Testis (tissue), 2 donors: ENCODE measurements at regions not wholly inside any gene's neighbourhood (a gene's known extent, or its start where the extent isn't known, plus 50 kb on each side); places are given as distances from the start of the nearest gene placed in this dataset.

ENCODE experiments used
- DNase-seq: peaks from one replicate; pipeline ENCODE4 v3.0.0-alpha.2; 2019
- H3K27ac ChIP-seq, 2 donors: fragments of 200-600 bp; sonication (generic); one replicate each; pipeline ENCODE4 v1.5.1; 2019
- H3K27me3 ChIP-seq: fragments of 200-600 bp; sonication (generic); one replicate; pipeline ENCODE4 v1.5.1; 2019
- H3K36me3 ChIP-seq: fragments of 200-600 bp; sonication (generic); one replicate; pipeline ENCODE4 v1.5.1; 2017; ENCODE audit warnings: low read depth; ENCODE audit errors: missing control alignments
- H3K4me1 ChIP-seq: fragments of 200-600 bp; sonication (generic); one replicate; pipeline ENCODE4 v1.5.1; 2019
- H3K4me3 ChIP-seq, 2 donors: fragments of 200-600 bp; sonication (generic); one replicate each; pipeline ENCODE4 v1.5.1; 2017 to 2019
- H3K9me3 ChIP-seq: fragments of 200-600 bp; sonication (generic); one replicate; pipeline ENCODE4 v1.5.1; 2017
- CTCF ChIP-seq, 3 experiments: fragments of 450-650 bp in 2 of 3; fragments of 200-600 bp in 1 of 3; sonication (generic) in 1 of 3; IDR thresholded peaks; one replicate each; pipeline ENCODE4 v1.5.1; 2016 to 2019; ENCODE audit warnings: antibody characterized with exemption in 3 of 3, mild to moderate bottlenecking in 2 of 3, moderate library complexity in 1 of 3
- POLR2A ChIP-seq: fragments of 450-650 bp; IDR thresholded peaks from one replicate; pipeline ENCODE4 v1.6.1; 2017; ENCODE audit warnings: antibody characterized with exemption, mild to moderate bottlenecking, moderate library complexity
- WGBS, 2 donors: methylation state at CpG; one replicate each; pipeline ENCODE4 v1.1.5; 2018; 5-methylcytosine and 5-hydroxymethylcytosine counted together
- intact Hi-C: fragments of 100-400 bp; cut with DNase I; formaldehyde crosslinking; loops from one replicate; pipeline ENCODE4 v1.15.1; 2023; ENCODE audit warnings: low total_unique reads

DNA sequence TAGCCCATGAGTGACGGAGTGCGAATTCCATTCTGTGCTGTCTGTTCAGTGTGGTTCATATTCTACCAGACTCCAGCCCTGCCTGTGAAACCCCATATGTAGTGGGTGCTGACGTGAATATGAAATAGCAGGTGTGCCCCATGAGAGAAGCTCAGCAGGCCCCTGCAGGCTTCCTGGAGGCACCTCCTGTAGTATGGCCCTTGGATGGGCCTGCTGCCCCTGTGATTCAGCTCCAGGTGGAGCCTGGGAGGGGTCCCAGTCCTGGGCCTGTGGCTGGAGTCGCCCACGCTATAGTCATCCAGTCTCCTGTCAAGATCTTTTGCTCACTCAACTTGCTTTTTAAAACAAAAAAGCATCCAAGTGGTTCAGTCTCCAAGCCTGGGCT lies 125.5 kb downstream of the GLI2 start:
- TF ChIP-seq CTCF (IDR thresholded peaks at IDR 0.05), result no peak
- no peak for TF ChIP-seq POLR2A
- Histone ChIP-seq H3K9me3 (no peaks in the 10 kb centered on the region), H3K4me3 (no peak overlapping the region), H3K4me1 (peaks cover 23% of the 10 kb centered on the region), H3K27ac (no peak overlapping the region), H3K27me3 (no peaks in the 10 kb centered on the region), H3K36me3 (no peaks in the 10 kb centered on the region)
- DNase-seq, result no peak
- 94 to 98% methylated on average over 5 of the region's 5 CpGs for WGBS, 2 donors
- intact Hi-C loops, result no loop called here

- H3K4me3 ChIP-seq, result no peak overlapping the region
- no peaks in the 10 kb centered on the region for H3K27me3 ChIP-seq
- no peak for DNase-seq
- H3K27ac ChIP-seq, result no peak overlapping the region
- peaks cover 21% of the 10 kb centered on the region for H3K4me1 ChIP-seq
- TF ChIP-seq CTCF (IDR thresholded peaks at IDR 0.05), result no peak
- no peak for TF ChIP-seq POLR2A
- intact Hi-C loops, result no loop called here
- no peaks in the 10 kb centered on the region for H3K9me3 ChIP-seq
- no peaks in the 10 kb centered on the region for H3K36me3 ChIP-seq
- 87 to 89% methylated on average over 13 to 17 of the region's 17 CpGs for WGBS, 2 donors
Observed at GRCh38 chr2:120861576-120862191, 126.0 kb downstream of the GLI2 start.

GRCh38 chr2:120862201-120863060 lies 126.8 kb downstream of the GLI2 start:
- no peaks in the 10 kb centered on the region for H3K9me3 ChIP-seq
- peaks cover 26% of the 10 kb centered on the region for H3K4me1 ChIP-seq
- no peaks in the 10 kb centered on the region for H3K36me3 ChIP-seq
- intact Hi-C loops, result no loop called here
- WGBS, 2 donors, result 58 to 64% methylated on average over 6 to 18 of the region's 18 CpGs
- TF ChIP-seq POLR2A, result no peak
- no peak for TF ChIP-seq CTCF (IDR thresholded peaks at IDR 0.05)
- no peak overlapping the region for H3K27ac ChIP-seq
- no peak overlapping the region for H3K4me3 ChIP-seq
- no peaks in the 10 kb centered on the region for H3K27me3 ChIP-seq
- DNase-seq, result peak; percentile 41

GRCh38 chr2:120863146-120863545 lies 127.5 kb downstream of the GLI2 start:
- Histone ChIP-seq H3K27me3 (no peaks in the 10 kb centered on the region), H3K4me3 (no peak overlapping the region), H3K27ac (peak overlapping the region in 1 of 2 donors; percentile 36), H3K36me3 (no peaks in the 10 kb centered on the region), H3K9me3 (no peaks in the 10 kb centered on the region), H3K4me1 (peaks cover 30% of the 10 kb centered on the region)
- DNase-seq, result no peak
- intact Hi-C loops, result no loop called here
- TF ChIP-seq CTCF (IDR thresholded peaks at IDR 0.05) (no peak), POLR2A (no peak)
- WGBS, 2 donors, result 57% methylated on average over 9 of the region's 9 CpGs
